ENCODE measurements at regions not wholly inside any gene's neighbourhood (a gene's known extent, or its start where the extent isn't known, plus 50 kb on each side); places are given as distances from the start of the nearest gene placed in this dataset.

DNA sequence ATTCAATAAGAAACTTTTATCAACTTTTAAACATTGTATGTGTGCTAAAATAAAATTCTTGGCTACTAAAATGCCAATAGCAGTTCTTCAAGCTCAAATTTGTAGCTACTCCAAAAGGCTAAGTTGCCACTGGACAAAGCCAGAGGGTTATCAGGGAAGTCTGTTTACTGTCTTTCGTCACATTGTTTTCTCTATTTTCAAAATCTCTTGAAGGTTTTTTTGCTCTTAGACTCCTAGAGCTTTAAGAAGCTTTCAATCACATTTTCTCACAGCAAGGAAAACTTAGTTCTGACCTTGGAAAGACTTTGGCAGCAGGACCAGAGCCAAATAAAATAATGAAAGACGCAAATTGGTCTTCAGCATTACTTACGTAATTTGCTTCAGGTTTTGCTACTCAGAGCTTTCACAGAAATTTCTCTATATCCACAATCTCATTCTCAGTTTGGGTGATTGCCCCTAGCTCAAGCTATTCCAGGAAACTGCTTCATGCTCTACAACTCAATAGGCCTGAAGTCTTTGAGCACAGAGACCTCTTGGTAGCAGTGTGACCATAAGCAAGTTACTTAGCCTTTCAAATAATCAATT lies 257.7 kb downstream of the GABRG2 start:
- DNase-seq = no peak

DNA sequence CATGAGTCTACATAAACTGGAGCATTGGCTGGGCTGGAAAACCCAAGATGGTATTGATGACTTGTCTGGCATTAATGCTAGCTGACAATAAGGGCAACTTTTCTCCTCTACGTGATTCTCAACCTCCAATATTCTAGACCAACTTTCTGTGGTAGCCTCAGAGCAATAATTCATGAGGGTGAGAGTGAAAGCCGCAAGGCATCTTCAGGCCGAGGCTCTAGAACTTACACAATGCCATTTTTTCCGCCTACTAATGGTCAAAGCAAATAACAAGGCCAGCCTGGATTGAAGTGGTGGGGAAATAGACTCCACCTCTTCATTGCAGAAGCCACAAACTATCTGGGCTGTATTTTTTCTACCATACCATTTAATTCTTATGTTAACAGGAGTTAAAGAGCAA lies 267.4 kb downstream of the GABRG2 start:
- DNase-seq = no peak

DNA sequence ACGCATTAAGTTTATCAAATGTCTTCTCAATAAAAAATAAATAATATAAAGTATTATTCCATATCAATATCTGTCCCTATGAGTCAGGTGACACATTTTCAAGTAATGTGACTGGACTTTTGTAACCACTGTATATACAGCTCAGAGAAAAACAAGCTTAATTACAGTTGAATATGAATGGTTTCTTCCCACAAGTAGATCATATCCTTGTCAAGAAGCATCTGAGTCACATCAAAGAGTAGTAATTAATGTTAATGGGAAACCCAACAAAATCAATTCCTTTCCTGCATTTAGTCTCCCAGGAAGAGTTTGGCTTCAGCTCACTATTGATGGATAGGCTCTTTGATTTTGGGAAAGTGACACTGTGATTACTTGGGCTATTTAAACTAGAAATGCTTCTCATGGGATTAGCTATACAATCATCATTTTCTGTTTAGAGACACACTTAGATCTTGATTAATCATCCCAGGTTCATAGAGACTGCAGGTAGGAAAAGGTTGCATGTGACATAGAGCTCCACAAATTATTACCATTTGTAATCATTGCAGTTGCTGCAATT lies 292.9 kb downstream of the GABRG2 start:
- no peak for DNase-seq

DNA sequence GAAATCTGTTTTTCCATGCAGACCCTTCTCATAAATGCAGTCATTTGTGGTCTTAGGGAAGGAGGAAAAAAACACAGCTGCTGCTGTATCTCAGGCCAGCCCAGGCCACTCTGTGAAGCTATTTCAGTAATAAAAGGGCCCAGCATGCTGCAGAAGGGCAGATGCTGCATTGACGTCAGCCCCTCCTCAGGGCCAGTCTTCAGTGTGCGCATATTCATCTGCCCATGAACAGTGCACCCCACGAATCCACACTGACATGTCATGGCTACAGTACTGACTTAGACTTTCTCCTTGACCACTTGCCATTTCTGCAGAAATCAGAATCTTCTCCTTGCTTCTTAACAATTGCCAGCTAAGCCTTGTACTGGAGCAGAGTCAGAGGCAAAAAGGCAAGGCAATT lies 304.7 kb downstream of the GABRG2 start:
- DNase-seq = no peak

GRCh38 chr5:162377895-162378294 lies 310.3 kb downstream of the GABRG2 start:
- DNase-seq = no peak

DNA sequence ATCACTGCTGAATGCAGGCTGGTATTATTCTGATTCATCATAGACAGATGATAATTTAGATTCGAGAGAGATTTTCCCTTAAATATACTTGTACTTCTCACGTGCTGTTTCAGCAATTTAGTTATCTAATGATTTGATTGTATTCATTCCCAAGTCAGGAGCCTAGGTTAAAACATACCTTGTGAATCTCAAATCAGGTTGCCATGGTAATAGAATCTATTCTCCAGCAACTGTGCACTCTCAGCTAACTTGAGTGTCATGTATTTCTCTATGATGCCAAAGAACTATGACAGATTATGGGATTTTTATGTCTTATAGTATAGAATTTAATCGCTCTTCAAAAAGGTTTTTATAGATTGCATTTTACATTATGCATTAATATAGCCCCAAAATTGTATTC lies 315.3 kb downstream of the GABRG2 start:
- DNase-seq = no peak

DNA sequence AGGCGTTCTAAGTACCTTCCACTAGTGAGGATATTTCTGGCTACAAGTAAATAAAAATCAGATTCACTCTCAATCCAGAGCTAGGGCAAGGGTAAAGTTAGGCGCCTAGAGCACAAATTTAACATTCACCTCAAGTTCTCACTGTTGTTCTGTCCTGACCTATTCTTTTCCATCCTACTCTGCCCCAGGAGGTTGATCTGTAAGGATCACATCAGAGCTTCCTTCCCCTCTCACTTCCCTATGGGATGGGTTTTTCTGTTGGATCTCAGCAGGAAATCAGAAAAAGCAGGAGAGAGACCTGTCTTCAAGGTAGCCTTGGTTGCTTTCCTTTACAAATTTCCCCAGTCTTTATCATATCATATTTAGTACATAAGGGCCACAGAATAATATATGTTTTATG lies 316.7 kb downstream of the GABRG2 start:
- no peak for DNase-seq

DNA sequence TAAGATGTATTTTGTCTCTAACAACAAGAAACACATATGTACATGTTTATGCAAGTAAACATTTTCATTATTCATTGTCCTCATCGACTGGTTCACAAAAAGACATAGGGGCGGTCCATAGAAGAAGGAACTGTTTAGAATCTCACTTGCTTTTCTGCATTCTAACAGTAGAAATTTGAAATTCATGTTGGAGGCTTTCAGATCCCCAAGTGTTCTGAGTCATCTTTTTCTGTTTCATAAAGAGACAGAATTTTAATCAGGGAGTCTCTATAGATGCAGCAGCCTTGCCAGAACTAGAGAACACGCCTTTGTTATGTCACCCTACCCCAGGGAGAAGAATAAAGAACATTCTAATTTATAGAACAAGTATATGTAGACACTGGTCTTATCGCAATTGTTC lies 324.3 kb downstream of the GABRG2 start:
- DNase-seq = no peak

- no peak for DNase-seq
These were observed 324.8 kb downstream of the GABRG2 start for GRCh38 chr5:162392336-162392735.

DNA sequence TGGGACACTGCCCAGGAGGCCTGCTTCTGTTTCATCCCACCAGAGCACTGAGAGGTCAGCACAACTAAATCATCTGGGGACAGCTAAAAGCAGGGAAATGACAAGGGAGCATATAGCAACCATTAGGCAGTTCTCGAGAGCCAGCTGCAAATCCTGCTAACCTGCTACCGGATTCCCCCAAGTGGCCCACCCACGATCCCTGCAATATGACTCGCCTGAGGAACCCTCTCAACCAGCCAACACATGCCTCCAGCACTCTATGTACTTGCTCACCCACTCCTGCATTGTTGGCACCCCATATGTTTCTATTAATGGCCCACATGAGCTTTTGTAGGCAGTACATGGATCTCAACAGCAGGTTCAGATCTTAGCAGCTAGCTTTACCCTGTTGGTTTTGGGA lies 326.0 kb downstream of the GABRG2 start:
- no peak for DNase-seq

- DNase-seq = no peak
These were observed 340.0 kb downstream of the GABRG2 start for GRCh38 chr5:162407614-162408013.

DNA sequence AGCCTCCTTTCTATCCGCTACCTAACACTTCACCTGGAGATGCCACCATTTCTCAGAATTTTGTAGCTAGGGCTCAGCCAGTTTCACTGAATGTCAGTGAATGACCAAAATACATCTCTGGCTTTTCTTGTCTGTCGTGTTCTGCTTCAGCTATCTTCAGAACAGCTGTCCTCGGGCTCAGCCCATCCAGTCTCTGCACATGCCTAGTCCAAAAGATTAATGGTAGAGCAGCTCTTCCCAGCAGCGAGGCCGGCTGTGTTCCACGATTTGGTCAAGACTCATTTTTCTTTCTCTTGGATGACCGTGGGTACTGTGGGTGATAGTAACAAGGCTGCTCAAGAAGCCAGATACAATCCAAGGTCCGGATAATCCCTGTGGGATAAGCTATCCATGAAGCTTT lies 342.8 kb downstream of the GABRG2 start:
- no peak for DNase-seq

GRCh38 chr5:162429142-162429541 lies 361.6 kb downstream of the GABRG2 start:
- DNase-seq = no peak

DNA sequence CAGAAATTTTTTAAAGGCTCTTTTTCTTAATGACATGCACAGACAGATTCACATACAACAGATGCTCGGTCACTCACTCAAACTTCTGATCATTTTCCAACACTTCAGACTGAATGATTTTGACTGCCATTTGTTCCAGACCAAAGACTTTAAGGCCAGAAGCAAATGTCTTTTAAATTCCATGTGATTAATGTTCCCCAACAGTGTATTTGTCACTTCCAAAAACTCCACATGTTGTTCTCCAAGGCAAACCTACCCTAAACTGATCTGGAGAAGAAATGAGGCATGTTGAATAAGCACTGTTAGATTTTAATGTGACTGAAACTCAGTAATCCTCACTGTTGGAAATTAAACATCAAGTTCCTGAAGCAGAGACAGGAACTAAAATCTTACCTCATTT lies 366.7 kb downstream of the GABRG2 start:
- no peak for DNase-seq

- DNase-seq = no peak
These were observed 368.5 kb downstream of the GABRG2 start for GRCh38 chr5:162436055-162436454.

DNA sequence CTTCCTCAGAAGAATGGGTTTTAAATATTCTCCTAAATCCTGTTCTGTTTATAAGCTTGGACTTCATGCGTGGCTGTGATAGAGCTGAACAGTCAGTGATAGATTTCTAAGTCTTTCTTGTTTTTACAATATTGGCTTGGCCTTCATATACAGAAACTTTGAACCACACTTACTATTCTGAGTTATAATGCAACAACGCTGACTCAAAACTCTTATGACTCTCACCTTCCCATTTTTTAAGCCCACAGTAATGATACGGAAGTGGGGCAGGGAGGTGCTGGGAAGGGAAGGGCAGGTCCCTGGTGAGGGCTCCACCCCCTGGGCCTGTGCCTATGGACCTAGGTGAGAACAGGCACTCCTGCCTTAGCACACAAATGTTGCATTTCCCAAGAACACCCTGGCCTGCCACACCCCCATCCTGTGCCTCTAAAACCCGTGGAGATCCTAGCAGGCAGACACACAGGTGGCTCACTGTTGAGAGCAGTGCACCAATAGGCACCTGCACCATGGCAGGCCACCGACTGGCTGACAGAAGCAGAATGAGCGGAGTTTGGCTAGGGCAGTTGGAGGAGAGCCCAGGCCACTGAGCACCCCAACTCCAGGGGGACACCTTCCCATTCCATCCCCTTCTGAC lies 376.7 kb downstream of the GABRG2 start:
- no peak for DNase-seq

- DNase-seq = no peak
These were observed 388.5 kb downstream of the GABRG2 start for GRCh38 chr5:162456086-162456485.

GRCh38 chr5:162466011-162466410 lies 398.4 kb downstream of the GABRG2 start:
- DNase-seq = no peak

- no peak for DNase-seq
These were observed 405.6 kb downstream of the GABRG2 start for GRCh38 chr5:162473041-162473714.

DNA sequence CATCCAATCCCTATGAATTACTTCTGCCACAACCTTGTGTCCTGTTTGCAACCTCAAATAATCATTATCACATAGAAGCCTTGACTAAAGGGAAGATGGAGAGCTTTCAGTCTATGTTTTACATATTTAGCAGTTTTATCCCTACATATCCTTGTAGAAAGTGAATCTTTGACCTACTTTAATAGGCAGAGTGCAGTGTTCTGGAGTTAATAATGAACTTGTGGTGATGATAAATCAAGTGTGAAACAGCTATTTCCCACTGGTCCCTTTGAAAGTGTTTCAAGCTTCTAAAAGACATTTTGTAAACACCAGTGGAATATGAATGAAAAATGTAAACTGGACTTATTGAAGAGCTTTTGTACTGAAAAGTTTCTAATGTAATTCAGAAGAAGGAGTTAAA lies 406.7 kb downstream of the GABRG2 start:
- DNase-seq = no peak

DNA sequence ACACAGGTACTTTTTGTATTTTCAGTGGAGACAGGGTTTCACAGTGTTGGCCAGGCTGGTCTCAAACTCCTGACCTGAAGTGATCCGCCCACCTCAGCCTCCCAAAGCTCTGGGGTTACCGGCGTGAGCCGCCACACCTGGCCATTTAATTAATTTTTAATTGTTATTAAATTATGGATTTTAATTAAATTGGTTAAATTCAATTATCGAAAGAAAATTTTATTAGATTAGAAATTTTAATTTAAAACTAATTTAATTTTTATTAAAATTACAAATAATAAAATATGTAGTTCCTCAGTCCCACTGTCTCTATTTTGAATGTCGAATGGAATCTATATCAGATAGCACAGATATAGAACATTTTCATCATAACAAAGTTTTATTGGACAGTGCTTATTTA lies 416.5 kb downstream of the GABRG2 start:
- DNase-seq = no peak

DNA sequence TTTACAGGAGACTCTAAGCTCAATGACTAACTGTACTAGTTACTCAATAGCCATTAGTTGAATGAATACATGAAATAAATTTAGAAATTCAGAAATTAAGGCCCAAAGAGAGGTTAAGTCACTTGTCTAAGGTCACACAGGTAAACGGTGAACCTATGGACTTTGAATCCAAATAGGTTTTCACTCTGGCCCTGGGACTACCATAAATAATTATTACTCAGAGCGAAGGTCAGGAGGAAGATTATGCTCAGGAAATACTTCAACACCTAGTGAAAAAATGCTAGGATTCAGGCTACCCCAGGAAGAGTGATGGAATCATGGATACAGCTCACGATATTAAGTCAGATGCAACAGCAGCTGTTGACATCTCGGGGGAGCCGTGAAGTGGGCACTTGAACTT lies 417.4 kb downstream of the GABRG2 start:
- no peak for DNase-seq

DNA sequence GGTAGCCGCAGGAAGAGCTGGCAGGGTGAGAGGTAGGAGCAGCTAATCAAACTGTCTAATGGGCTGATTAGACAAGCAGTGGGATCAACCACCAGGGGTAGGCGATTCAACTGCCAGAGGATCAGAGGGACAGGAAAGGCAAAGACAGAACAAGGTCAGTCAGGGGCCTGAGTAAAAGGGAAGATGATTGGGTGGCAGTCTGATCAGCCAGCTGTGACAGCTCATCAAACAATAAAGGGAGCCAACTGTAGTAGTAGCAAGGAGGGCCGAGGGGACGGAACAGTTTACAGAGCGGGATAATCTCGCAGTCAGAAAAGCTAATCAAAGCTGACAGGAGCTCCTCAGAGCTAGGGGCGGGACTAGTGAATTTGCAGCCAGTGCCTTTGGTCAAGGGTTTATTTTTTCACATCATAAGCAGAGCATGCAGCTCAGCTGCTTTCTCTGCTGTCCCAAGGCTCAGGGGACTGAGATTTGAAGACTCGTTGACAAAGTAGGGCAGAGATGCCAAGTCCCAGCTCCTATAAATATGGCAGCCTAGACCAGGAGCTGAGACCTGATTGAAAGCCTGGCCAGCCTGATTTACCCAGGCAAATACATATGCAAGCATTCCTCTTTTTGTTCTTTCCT lies 418.2 kb downstream of the GABRG2 start:
- no peak for DNase-seq

Data from NCI-H226 (cell line).